A673 (cell line): ENCODE measurements at regions not wholly inside any gene's neighbourhood (a gene's known extent, or its start where the extent isn't known, plus 50 kb on each side); places are given as distances from the start of the nearest gene placed in this dataset.

Experiments
- CTCF ChIP-seq: fragments of 300-800, 200-600 bp; sonication (generic); conservative IDR thresholded peaks from 2 replicates; pipeline ENCODE4 v1.5.1; 2017; ENCODE audit warnings: low read depth, mild to moderate bottlenecking, antibody characterized with exemption, low read length, moderate library complexity, mixed read lengths
- EZH2 ChIP-seq: fragments of 200-600 bp; sonication (generic); IDR thresholded peaks from 2 replicates; pipeline ENCODE4 v1.6.1; 2017; ENCODE audit warnings: borderline replicate concordance, low read depth, mild to moderate bottlenecking, mixed read lengths, antibody characterized with exemption, low read length; ENCODE audit not compliant: poor library complexity, severe bottlenecking

- TF ChIP-seq EZH2 (no peak), CTCF (no peak)
Observed at GRCh38 chr11:12315024-12315423, 62.3 kb upstream of the PARVA start.
